GM19438 (cell line): ENCODE measurements at regions not wholly inside any gene's neighbourhood (a gene's known extent, or its start where the extent isn't known, plus 50 kb on each side); places are given as distances from the start of the nearest gene placed in this dataset.
"Not testable (repeated sequence)": the region's sequence is repeated elsewhere in the genome, so short reads cannot be mapped to it uniquely, and the experiment has no call there.

Experiments used
- ATAC-seq: cut with Tn5 transposase; IDR thresholded peaks from one replicate; pipeline ENCODE4 v1.9.1; 2021; ENCODE audit warnings: low read depth; ENCODE audit not compliant: unreplicated experiment

GRCh38 chr10:53109320-53109719 is 336.7 kb upstream of the MBL2 start:
- no peak for ATAC-seq

- ATAC-seq: no peak
Measured at GRCh38 chr10:53108317-53108934, 335.8 kb upstream of the MBL2 start.

- no peak for ATAC-seq
Measured at GRCh38 chr10:53107711-53108110, 335.1 kb upstream of the MBL2 start.

GRCh38 chr10:53102424-53102823 is 329.8 kb upstream of the MBL2 start:
- no peak for ATAC-seq

- ATAC-seq: no peak
Measured at GRCh38 chr10:53093878-53094277, 321.3 kb upstream of the MBL2 start.

- no peak for ATAC-seq
Measured at GRCh38 chr10:53091574-53091973, 319.0 kb upstream of the MBL2 start.

- ATAC-seq: no peak
Measured at GRCh38 chr10:53088961-53089360, 316.4 kb upstream of the MBL2 start.

GRCh38 chr10:53079283-53079682 is 306.7 kb upstream of the MBL2 start:
- no peak for ATAC-seq

GRCh38 chr10:53076948-53077347 is 304.4 kb upstream of the MBL2 start:
- no peak for ATAC-seq

GRCh38 chr10:53075469-53075868 is 302.9 kb upstream of the MBL2 start:
- no peak for ATAC-seq

GRCh38 chr10:53072144-53072543 is 299.6 kb upstream of the MBL2 start:
- no peak for ATAC-seq

GRCh38 chr10:53071505-53072125 is 299.0 kb upstream of the MBL2 start:
- no peak for ATAC-seq

GRCh38 chr10:53069013-53069412 is 296.4 kb upstream of the MBL2 start:
- no peak for ATAC-seq

- no peak for ATAC-seq
Measured at GRCh38 chr10:53064614-53065013, 292.0 kb upstream of the MBL2 start.

- ATAC-seq: no peak
Measured at GRCh38 chr10:53063805-53064204, 291.2 kb upstream of the MBL2 start.

- no peak for ATAC-seq
Measured at GRCh38 chr10:53052521-53053164, 280.1 kb upstream of the MBL2 start.

GRCh38 chr10:53045315-53045714 is 272.7 kb upstream of the MBL2 start:
- no peak for ATAC-seq

- ATAC-seq: not testable (repeated sequence)
Measured at GRCh38 chr10:53035823-53036222, 263.2 kb upstream of the MBL2 start.

GRCh38 chr10:53033396-53033795 is 260.8 kb upstream of the MBL2 start:
- ATAC-seq: no peak

GRCh38 chr10:53029872-53030849 is 257.6 kb upstream of the MBL2 start:
- peak; percentile 83 for ATAC-seq

- ATAC-seq: no peak
Measured at GRCh38 chr10:53029449-53029848, 256.9 kb upstream of the MBL2 start.
